Stomach (tissue), 4 donors: ENCODE measurements at regions not wholly inside any gene's neighbourhood (a gene's known extent, or its start where the extent isn't known, plus 50 kb on each side); places are given as distances from the start of the nearest gene placed in this dataset.

ENCODE experiments used
- EP300 ChIP-seq: sonication (generic); formaldehyde crosslinking; IDR thresholded peaks from one replicate; pipeline ENCODE4 v1.6.1; 2017; ENCODE audit warnings: antibody characterized with exemption
- POLR2A ChIP-seq, 4 donors: fragments of 450-650 bp; IDR thresholded peaks; one replicate each; pipeline ENCODE4 v1.6.1; 2016; ENCODE audit warnings: antibody characterized with exemption in 4 of 4, control low read depth in 2 of 4, mild to moderate bottlenecking in 1 of 4, moderate library complexity in 1 of 4
- POLR2AphosphoS5 ChIP-seq, 3 donors: sonication (generic); formaldehyde crosslinking; IDR thresholded peaks; one replicate each; pipeline ENCODE4 v1.6.1; 2016; ENCODE audit warnings: antibody characterized with exemption in 3 of 3
- TF ChIP-seq, protein P1 (sequence below), 7 experiments: fragments of 450-650 bp in 4 of 7; fragments of 200-600 bp in 3 of 7; sonication (generic) in 3 of 7; IDR thresholded peaks; one replicate each; pipeline ENCODE4 v1.5.1; 2016 to 2019; ENCODE audit warnings: antibody characterized with exemption in 7 of 7, control low read depth in 2 of 7, mild to moderate bottlenecking in 1 of 7

DNA sequence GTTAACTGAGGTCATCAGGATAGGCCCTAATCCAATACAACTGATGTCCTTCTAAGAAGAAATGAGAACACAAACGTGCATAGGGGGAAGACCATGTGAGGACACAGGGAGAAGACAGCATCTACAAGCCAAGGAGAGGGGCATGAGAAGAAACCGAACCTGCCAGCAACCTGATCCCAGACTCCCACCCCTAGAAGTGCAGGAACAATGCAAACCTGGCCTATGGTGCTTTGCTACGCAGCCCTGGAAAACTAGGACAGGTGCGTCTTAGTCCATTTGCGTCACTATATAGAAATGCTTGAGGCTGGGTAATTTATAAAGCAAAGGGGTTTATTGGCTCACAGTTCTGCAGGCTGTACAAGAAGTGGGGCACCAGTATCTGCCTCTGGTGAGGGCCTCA is 322.6 kb upstream of the ZNF32 start:
- TF ChIP-seq, protein P1, sequence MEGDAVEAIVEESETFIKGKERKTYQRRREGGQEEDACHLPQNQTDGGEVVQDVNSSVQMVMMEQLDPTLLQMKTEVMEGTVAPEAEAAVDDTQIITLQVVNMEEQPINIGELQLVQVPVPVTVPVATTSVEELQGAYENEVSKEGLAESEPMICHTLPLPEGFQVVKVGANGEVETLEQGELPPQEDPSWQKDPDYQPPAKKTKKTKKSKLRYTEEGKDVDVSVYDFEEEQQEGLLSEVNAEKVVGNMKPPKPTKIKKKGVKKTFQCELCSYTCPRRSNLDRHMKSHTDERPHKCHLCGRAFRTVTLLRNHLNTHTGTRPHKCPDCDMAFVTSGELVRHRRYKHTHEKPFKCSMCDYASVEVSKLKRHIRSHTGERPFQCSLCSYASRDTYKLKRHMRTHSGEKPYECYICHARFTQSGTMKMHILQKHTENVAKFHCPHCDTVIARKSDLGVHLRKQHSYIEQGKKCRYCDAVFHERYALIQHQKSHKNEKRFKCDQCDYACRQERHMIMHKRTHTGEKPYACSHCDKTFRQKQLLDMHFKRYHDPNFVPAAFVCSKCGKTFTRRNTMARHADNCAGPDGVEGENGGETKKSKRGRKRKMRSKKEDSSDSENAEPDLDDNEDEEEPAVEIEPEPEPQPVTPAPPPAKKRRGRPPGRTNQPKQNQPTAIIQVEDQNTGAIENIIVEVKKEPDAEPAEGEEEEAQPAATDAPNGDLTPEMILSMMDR (IDR thresholded peaks at IDR 0.05): no peak
- TF ChIP-seq EP300: no peak
- TF ChIP-seq POLR2AphosphoS5 (IDR thresholded peaks at IDR 0.05): no peak
- TF ChIP-seq POLR2A (IDR thresholded peaks at IDR 0.05): no peak
